HEK293 (cell line): ENCODE measurements at regions not wholly inside any gene's neighbourhood (a gene's known extent, or its start where the extent isn't known, plus 50 kb on each side); places are given as distances from the start of the nearest gene placed in this dataset.

Source experiments
- CTCF ChIA-PET: fragments of 350-600 bp; formaldehyde crosslinking; extraction: SDS; loops from one replicate; lab custom pipeline; 2021; ENCODE audit warnings: antibody characterized with exemption; lab: Yijun Ruan, JAX
- POLR2A ChIA-PET: fragments of 300-600 bp; formaldehyde crosslinking; extraction: SDS; loops from one replicate; lab custom pipeline; 2020; ENCODE audit warnings: antibody characterized with exemption, inconsistent platforms; lab: Yijun Ruan, JAX
- H3K27ac ChIP-seq: fragments of 200-500 bp; sonication (Bioruptor generic); 2 replicates; pipeline ENCODE4 v1.5.1; 2014; ENCODE audit warnings: low read depth, low read length, control low read depth, inconsistent platforms; ENCODE audit errors: extremely low read depth
- H3K36me3 ChIP-seq, 2 experiments: fragments of 200-500 bp in 1 of 2; sonication (Bioruptor generic) in 1 of 2; 1 replicate in 1 of 2; 2 replicates in 1 of 2; pipeline ENCODE4 v1.5.1; 2014 to 2017; ENCODE audit warnings: inconsistent platforms in 2 of 2, low read length in 2 of 2; ENCODE audit not compliant: control insufficient read depth in 2 of 2, insufficient read depth in 1 of 2
- H3K4me1 ChIP-seq: fragments of 200-500 bp; sonication (Bioruptor generic); 2 replicates; pipeline ENCODE4 v1.5.1; 2014; ENCODE audit warnings: mild to moderate bottlenecking, low read length, inconsistent platforms; ENCODE audit not compliant: control insufficient read depth, insufficient read depth
- H3K4me3 ChIP-seq: 2 replicates; pipeline ENCODE4 v1.5.1; 2011; ENCODE audit warnings: low read depth, mild to moderate bottlenecking, control low read depth, low read length, moderate library complexity
- H3K9me3 ChIP-seq: fragments of 200-500 bp; sonication (Bioruptor generic); 2 replicates; pipeline ENCODE4 v1.5.1; 2014; ENCODE audit warnings: low read depth, low read length, inconsistent platforms; ENCODE audit not compliant: control insufficient read depth, insufficient read depth
- FEZF1 ChIP-seq: fragments of 450-650 bp; formaldehyde crosslinking; IDR thresholded peaks from 2 replicates; pipeline ENCODE4 v1.5.1; 2016; ENCODE audit warnings: missing biosample characterization, missing genetic modification characterization
- GLI4 ChIP-seq: fragments of 450-650 bp; formaldehyde crosslinking; IDR thresholded peaks from 2 replicates; pipeline ENCODE4 v1.5.1; 2016; ENCODE audit warnings: missing biosample characterization, missing genetic modification characterization
- HIC1 ChIP-seq: fragments of 450-650 bp; formaldehyde crosslinking; IDR thresholded peaks from 2 replicates; pipeline ENCODE4 v1.5.1; 2016; ENCODE audit warnings: missing biosample characterization, missing genetic modification characterization
- KLF7 ChIP-seq: fragments of 450-650 bp; formaldehyde crosslinking; IDR thresholded peaks from 2 replicates; pipeline ENCODE4 v1.5.1; 2016; ENCODE audit warnings: missing biosample characterization, missing genetic modification characterization, borderline replicate concordance
- PRDM1 ChIP-seq: fragments of 450-650 bp; formaldehyde crosslinking; IDR thresholded peaks from 2 replicates; pipeline ENCODE4; 2016; ENCODE audit warnings: missing biosample characterization, missing genetic modification characterization
- SCRT1 ChIP-seq: fragments of 450-650 bp; formaldehyde crosslinking; IDR thresholded peaks from 2 replicates; pipeline ENCODE4 v1.5.1; 2016; ENCODE audit warnings: missing biosample characterization, missing genetic modification characterization, borderline replicate concordance
- TRIM28 ChIP-seq: IDR thresholded peaks from 2 replicates; pipeline ENCODE4 v1.6.1; 2011; ENCODE audit warnings: low read length, control low read depth, borderline replicate concordance
- YY2 ChIP-seq: fragments of 450-650 bp; formaldehyde crosslinking; IDR thresholded peaks from 2 replicates; pipeline ENCODE4 v1.5.1; 2016; ENCODE audit warnings: missing biosample characterization, missing genetic modification characterization
- ZBTB21 ChIP-seq: fragments of 450-650 bp; formaldehyde crosslinking; IDR thresholded peaks from 2 replicates; pipeline ENCODE4 v1.5.1; 2017; ENCODE audit warnings: missing biosample characterization, missing genetic modification characterization
- ZBTB48 ChIP-seq: fragments of 450-650 bp; formaldehyde crosslinking; IDR thresholded peaks from 2 replicates; pipeline ENCODE4 v1.5.1; 2016; ENCODE audit warnings: missing biosample characterization, missing genetic modification characterization
- ZEB2 ChIP-seq: fragments of 450-650 bp; formaldehyde crosslinking; IDR thresholded peaks from 2 replicates; pipeline ENCODE4 v1.5.1; 2016; ENCODE audit warnings: missing biosample characterization, missing genetic modification characterization
- ZFP69B ChIP-seq: fragments of 450-650 bp; formaldehyde crosslinking; IDR thresholded peaks from 2 replicates; pipeline ENCODE4 v1.5.1; 2016; ENCODE audit warnings: missing biosample characterization, missing genetic modification characterization
- ZNF112 ChIP-seq: fragments of 450-650 bp; formaldehyde crosslinking; IDR thresholded peaks from 2 replicates; pipeline ENCODE4 v1.5.0; 2017; ENCODE audit warnings: missing biosample characterization, missing genetic modification characterization
- ZNF133 ChIP-seq: fragments of 450-650 bp; formaldehyde crosslinking; IDR thresholded peaks from 2 replicates; pipeline ENCODE4 v1.5.1; 2016; ENCODE audit warnings: missing biosample characterization, missing genetic modification characterization
- ZNF184 ChIP-seq: fragments of 450-650 bp; IDR thresholded peaks from 2 replicates; pipeline ENCODE4 v1.5.1; 2018; ENCODE audit warnings: missing biosample characterization, mild to moderate bottlenecking, missing genetic modification characterization
- ZNF311 ChIP-seq: fragments of 450-650 bp; formaldehyde crosslinking; IDR thresholded peaks from 2 replicates; pipeline ENCODE4 v1.5.1; 2017; ENCODE audit warnings: missing biosample characterization, missing genetic modification characterization, borderline replicate concordance
- ZNF394 ChIP-seq: fragments of 450-650 bp; formaldehyde crosslinking; IDR thresholded peaks from 2 replicates; pipeline ENCODE4 v1.5.1; 2016; ENCODE audit warnings: missing biosample characterization, missing genetic modification characterization, mild to moderate bottlenecking, moderate library complexity, borderline replicate concordance
- ZNF426 ChIP-seq: fragments of 450-650 bp; formaldehyde crosslinking; IDR thresholded peaks from 2 replicates; pipeline ENCODE4 v1.5.1; 2017; ENCODE audit warnings: missing biosample characterization, missing genetic modification characterization, mild to moderate bottlenecking, inconsistent platforms, moderate library complexity
- ZNF449 ChIP-seq: fragments of 450-650 bp; formaldehyde crosslinking; IDR thresholded peaks from 2 replicates; pipeline ENCODE4 v1.5.1; 2017; ENCODE audit warnings: missing biosample characterization, mild to moderate bottlenecking, missing genetic modification characterization, moderate library complexity
- ZNF544 ChIP-seq: fragments of 450-650 bp; formaldehyde crosslinking; IDR thresholded peaks from 2 replicates; pipeline ENCODE4 v1.5.0; 2017; ENCODE audit warnings: missing biosample characterization, missing genetic modification characterization
- ZNF558 ChIP-seq: fragments of 450-650 bp; formaldehyde crosslinking; IDR thresholded peaks from 2 replicates; pipeline ENCODE4 v1.5.1; 2016; ENCODE audit warnings: missing biosample characterization, missing genetic modification characterization
- ZNF621 ChIP-seq: fragments of 450-650 bp; formaldehyde crosslinking; IDR thresholded peaks from 2 replicates; pipeline ENCODE4 v1.5.1; 2017; ENCODE audit warnings: missing biosample characterization, missing genetic modification characterization
- ZNF629 ChIP-seq: fragments of 450-650 bp; formaldehyde crosslinking; IDR thresholded peaks from 2 replicates; pipeline ENCODE4 v1.5.1; 2017; ENCODE audit warnings: missing biosample characterization, missing genetic modification characterization
- ZNF768 ChIP-seq: fragments of 450-650 bp; formaldehyde crosslinking; IDR thresholded peaks from 2 replicates; pipeline ENCODE4 v1.5.1; 2018; ENCODE audit warnings: missing biosample characterization, mild to moderate bottlenecking, missing genetic modification characterization
- ZNF792 ChIP-seq: fragments of 450-650 bp; formaldehyde crosslinking; IDR thresholded peaks from 2 replicates; pipeline ENCODE4 v1.5.1; 2016; ENCODE audit warnings: missing biosample characterization, missing genetic modification characterization
- ZSCAN18 ChIP-seq: fragments of 450-650 bp; formaldehyde crosslinking; IDR thresholded peaks from 2 replicates; pipeline ENCODE4 v1.5.1; 2016; ENCODE audit warnings: missing biosample characterization, missing genetic modification characterization

- TF ChIP-seq ZNF426, result no peak
- no peak for TF ChIP-seq SCRT1 (tag by site-specific recombination)
- no peak for TF ChIP-seq KLF7 (tag by site-specific recombination)
- no peak for TF ChIP-seq ZNF768 (tag by site-specific recombination)
- TF ChIP-seq GLI4, result no peak
- TF ChIP-seq TRIM28, result no peak
Measured at GRCh38 chr11:38809521-38809920, 2211.5 kb upstream of the RAG2 start (continued).

GRCh38 chr11:38796281-38796680 lies 2198.2 kb upstream of the RAG2 start:
- Histone ChIP-seq H3K27ac (no peak overlapping the region), H3K4me3 (no peak overlapping the region), H3K4me1 (no peaks in the 10 kb centered on the region), H3K9me3 (no peaks in the 10 kb centered on the region)
- TF ChIP-seq ZNF544 (tag by site-specific recombination), result no peak
- TF ChIP-seq ZSCAN18 (tag by site-specific recombination), result no peak
- no peak for TF ChIP-seq ZFP69B (tag by site-specific recombination)
- no peak for TF ChIP-seq HIC1 (tag by site-specific recombination)
- TF ChIP-seq ZNF184 (tag by site-specific recombination), result no peak
- TF ChIP-seq ZNF133 (tag by site-specific recombination), result no peak
- no peak for TF ChIP-seq ZNF558 (tag by site-specific recombination)
- TF ChIP-seq ZBTB48, result no peak
- no peak for TF ChIP-seq ZNF629 (tag by site-specific recombination)
- TF ChIP-seq ZNF112 (tag by site-specific recombination), result no peak
- TF ChIP-seq ZNF449 (tag by site-specific recombination), result no peak
- no peak for TF ChIP-seq YY2
- TF ChIP-seq ZBTB21 (tag by site-specific recombination), result no peak
- TF ChIP-seq PRDM1, result no peak
- no peak for TF ChIP-seq FEZF1 (tag by site-specific recombination)
- TF ChIP-seq ZEB2, result no peak
- no peak for TF ChIP-seq ZNF621 (tag by site-specific recombination)
- TF ChIP-seq ZNF311 (tag by site-specific recombination), result no peak
- TF ChIP-seq ZNF394 (tag by site-specific recombination), result no peak
- no peak for TF ChIP-seq ZNF792 (tag by site-specific recombination)
- TF ChIP-seq, all 188 proteins: peak for 0
- no peaks in the 10 kb centered on the region for H3K36me3 ChIP-seq
- ChIA-PET CTCF (no interaction called here), POLR2A (no interaction called here)
